GM21576 (cell line): ENCODE measurements at regions not wholly inside any gene's neighbourhood (a gene's known extent, or its start where the extent isn't known, plus 50 kb on each side); places are given as distances from the start of the nearest gene placed in this dataset.

Source experiments
- ATAC-seq: cut with Tn5 transposase; IDR thresholded peaks from one replicate; pipeline ENCODE4 v1.9.1; 2021; ENCODE audit warnings: mild to moderate bottlenecking, moderate library complexity; ENCODE audit not compliant: unreplicated experiment

- ATAC-seq, result no peak
Observed at GRCh38 chrX:10744007-10744406, 123.6 kb upstream of the MID1 start.

GRCh38 chrX:10747975-10748374 is 127.6 kb upstream of the MID1 start:
- no peak for ATAC-seq

- no peak for ATAC-seq
Observed at GRCh38 chrX:10749113-10749512, 128.7 kb upstream of the MID1 start.

- no peak for ATAC-seq
Observed at GRCh38 chrX:10750581-10750980, 130.2 kb upstream of the MID1 start.

GRCh38 chrX:10753116-10753515 is 132.7 kb upstream of the MID1 start:
- no peak for ATAC-seq

- ATAC-seq, result no peak
Observed at GRCh38 chrX:10754445-10754844, 134.1 kb upstream of the MID1 start.

- no peak for ATAC-seq
Observed at GRCh38 chrX:10755439-10756334, 135.3 kb upstream of the MID1 start.

- ATAC-seq, result no peak
Observed at GRCh38 chrX:10756441-10756840, 136.1 kb upstream of the MID1 start.

- ATAC-seq, result no peak
Observed at GRCh38 chrX:10759141-10759799, 138.9 kb upstream of the MID1 start.

- ATAC-seq, result no peak
Observed at GRCh38 chrX:10761447-10761846, 141.1 kb upstream of the MID1 start.

GRCh38 chrX:10769195-10769594 is 148.8 kb upstream of the MID1 start:
- ATAC-seq, result peak; percentile 85

- ATAC-seq, result no peak
Observed at GRCh38 chrX:10769696-10770619, 149.6 kb upstream of the MID1 start.

- ATAC-seq, result no peak
Observed at GRCh38 chrX:10773318-10773717, 152.9 kb upstream of the MID1 start.

GRCh38 chrX:10781847-10782530 is 161.6 kb upstream of the MID1 start:
- ATAC-seq, result no peak

- no peak for ATAC-seq
Observed at GRCh38 chrX:10783451-10783995, 163.1 kb upstream of the MID1 start.

GRCh38 chrX:10787264-10787663 is 166.9 kb upstream of the MID1 start:
- no peak for ATAC-seq

- no peak for ATAC-seq
Observed at GRCh38 chrX:10794203-10794630, 173.8 kb upstream of the MID1 start.

GRCh38 chrX:10795721-10796120 is 175.3 kb upstream of the MID1 start:
- no peak for ATAC-seq

GRCh38 chrX:10797466-10797865 is 177.1 kb upstream of the MID1 start:
- ATAC-seq, result no peak

- ATAC-seq, result no peak
Observed at GRCh38 chrX:10798041-10798440, 177.7 kb upstream of the MID1 start.
